ENCODE measurements at regions not wholly inside any gene's neighbourhood (a gene's known extent, or its start where the extent isn't known, plus 50 kb on each side); places are given as distances from the start of the nearest gene placed in this dataset.

GRCh38 chr21:18801468-18801867, 397.9 kb upstream of the TMPRSS15 start:
- no peak for DNase-seq (ENCODE audit: low read depth)
- Histone ChIP-seq H3K4me3 (ENCODE audit: low read depth, low read length) (no peak overlapping the region), H3K36me3 (ENCODE audit: control insufficient read depth, insufficient read depth, low read length) (no peaks in the 10 kb centered on the region), H3K27me3 (ENCODE audit: control insufficient read depth, insufficient read depth, low read length) (no peaks in the 10 kb centered on the region)
- TF ChIP-seq CTCF (IDR thresholded peaks at IDR 0.05; ENCODE audit: insufficient read depth, low read length, poor library complexity, severe bottlenecking): peak; percentile 36

GRCh38 chr21:18803624-18804023, 400.0 kb upstream of the TMPRSS15 start:
- no peaks in the 10 kb centered on the region for H3K36me3 ChIP-seq (ENCODE audit: control insufficient read depth, insufficient read depth, low read length)
- no peak for TF ChIP-seq CTCF (IDR thresholded peaks at IDR 0.05; ENCODE audit: insufficient read depth, low read length, poor library complexity, severe bottlenecking)
- no peaks in the 10 kb centered on the region for H3K27me3 ChIP-seq (ENCODE audit: control insufficient read depth, insufficient read depth, low read length)
- DNase-seq (ENCODE audit: low read depth): no peak
- no peak overlapping the region for H3K4me3 ChIP-seq (ENCODE audit: low read depth, low read length)

- no peak for DNase-seq (ENCODE audit: low read depth)
- H3K4me3 ChIP-seq (ENCODE audit: low read depth, low read length): no peak overlapping the region
- H3K36me3 ChIP-seq (ENCODE audit: control insufficient read depth, insufficient read depth, low read length): no peaks in the 10 kb centered on the region
- no peaks in the 10 kb centered on the region for H3K27me3 ChIP-seq (ENCODE audit: control insufficient read depth, insufficient read depth, low read length)
- no peak for TF ChIP-seq CTCF (IDR thresholded peaks at IDR 0.05; ENCODE audit: insufficient read depth, low read length, poor library complexity, severe bottlenecking)
Measured at GRCh38 chr21:18810136-18810535, 406.6 kb upstream of the TMPRSS15 start.

GRCh38 chr21:18812308-18812707, 408.7 kb upstream of the TMPRSS15 start:
- no peak for TF ChIP-seq CTCF (IDR thresholded peaks at IDR 0.05; ENCODE audit: insufficient read depth, low read length, poor library complexity, severe bottlenecking)
- Histone ChIP-seq H3K27me3 (ENCODE audit: control insufficient read depth, insufficient read depth, low read length) (no peaks in the 10 kb centered on the region), H3K36me3 (ENCODE audit: control insufficient read depth, insufficient read depth, low read length) (no peaks in the 10 kb centered on the region), H3K4me3 (ENCODE audit: low read depth, low read length) (no peak overlapping the region)
- DNase-seq (ENCODE audit: low read depth): no peak

GRCh38 chr21:18819507-18819906, 415.9 kb upstream of the TMPRSS15 start:
- Histone ChIP-seq H3K27me3 (ENCODE audit: control insufficient read depth, insufficient read depth, low read length) (no peaks in the 10 kb centered on the region), H3K4me3 (ENCODE audit: low read depth, low read length) (no peak overlapping the region), H3K36me3 (ENCODE audit: control insufficient read depth, insufficient read depth, low read length) (no peaks in the 10 kb centered on the region)
- DNase-seq (ENCODE audit: low read depth): no peak
- TF ChIP-seq CTCF (IDR thresholded peaks at IDR 0.05; ENCODE audit: insufficient read depth, low read length, poor library complexity, severe bottlenecking): no peak

- H3K4me3 ChIP-seq (ENCODE audit: low read depth, low read length): no peak overlapping the region
- no peak for DNase-seq (ENCODE audit: low read depth)
- TF ChIP-seq CTCF (IDR thresholded peaks at IDR 0.05; ENCODE audit: insufficient read depth, low read length, poor library complexity, severe bottlenecking): no peak
- H3K36me3 ChIP-seq (ENCODE audit: control insufficient read depth, insufficient read depth, low read length): no peaks in the 10 kb centered on the region
- no peaks in the 10 kb centered on the region for H3K27me3 ChIP-seq (ENCODE audit: control insufficient read depth, insufficient read depth, low read length)
Measured at GRCh38 chr21:18826562-18826961, 423.0 kb upstream of the TMPRSS15 start.
